ENCODE measurements at regions not wholly inside any gene's neighbourhood (a gene's known extent, or its start where the extent isn't known, plus 50 kb on each side); places are given as distances from the start of the nearest gene placed in this dataset.

GRCh38 chr4:119752936-119753335, 124.3 kb upstream of the PDE5A start:
- TF ChIP-seq CTCF (IDR thresholded peaks at IDR 0.05): no peak
- no peak for TF ChIP-seq POLR2A (IDR thresholded peaks at IDR 0.05)

All from adrenal gland (tissue), 5 donors.